ENCODE measurements at regions not wholly inside any gene's neighbourhood (a gene's known extent, or its start where the extent isn't known, plus 50 kb on each side); places are given as distances from the start of the nearest gene placed in this dataset.
A peak's percentile ranks its signal among the peaks of the same experiment; 100 is the strongest.

DNA sequence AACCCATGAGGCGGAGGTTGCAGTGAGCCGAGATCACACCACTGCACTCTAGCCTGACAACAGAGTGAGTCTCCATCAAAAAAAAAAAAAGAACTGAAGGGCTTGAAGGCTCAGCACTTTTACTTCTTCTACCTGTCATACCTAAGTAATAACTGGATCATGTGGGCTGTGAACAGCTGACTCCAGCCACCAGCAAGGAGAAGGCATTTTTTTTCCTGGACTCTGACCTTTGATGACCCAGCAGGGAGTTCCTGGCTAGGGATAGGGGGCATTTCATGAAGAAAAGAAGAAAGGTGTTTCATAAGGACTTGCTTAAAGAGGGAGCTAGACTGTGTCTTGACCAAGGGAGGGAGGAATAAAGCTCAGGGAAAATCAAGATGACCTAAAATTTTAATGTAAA lies 266.0 kb downstream of the ZNF621 start:
- Histone ChIP-seq H3K9me3 (no peaks in the 10 kb centered on the region), H3K4me1 (no peaks in the 10 kb centered on the region), H3K27me3 (no peaks in the 10 kb centered on the region), H3K4me3 (no peak overlapping the region), H3K27ac (no peak overlapping the region), H3K36me3 (no peaks in the 10 kb centered on the region)
- TF ChIP-seq, protein P1, sequence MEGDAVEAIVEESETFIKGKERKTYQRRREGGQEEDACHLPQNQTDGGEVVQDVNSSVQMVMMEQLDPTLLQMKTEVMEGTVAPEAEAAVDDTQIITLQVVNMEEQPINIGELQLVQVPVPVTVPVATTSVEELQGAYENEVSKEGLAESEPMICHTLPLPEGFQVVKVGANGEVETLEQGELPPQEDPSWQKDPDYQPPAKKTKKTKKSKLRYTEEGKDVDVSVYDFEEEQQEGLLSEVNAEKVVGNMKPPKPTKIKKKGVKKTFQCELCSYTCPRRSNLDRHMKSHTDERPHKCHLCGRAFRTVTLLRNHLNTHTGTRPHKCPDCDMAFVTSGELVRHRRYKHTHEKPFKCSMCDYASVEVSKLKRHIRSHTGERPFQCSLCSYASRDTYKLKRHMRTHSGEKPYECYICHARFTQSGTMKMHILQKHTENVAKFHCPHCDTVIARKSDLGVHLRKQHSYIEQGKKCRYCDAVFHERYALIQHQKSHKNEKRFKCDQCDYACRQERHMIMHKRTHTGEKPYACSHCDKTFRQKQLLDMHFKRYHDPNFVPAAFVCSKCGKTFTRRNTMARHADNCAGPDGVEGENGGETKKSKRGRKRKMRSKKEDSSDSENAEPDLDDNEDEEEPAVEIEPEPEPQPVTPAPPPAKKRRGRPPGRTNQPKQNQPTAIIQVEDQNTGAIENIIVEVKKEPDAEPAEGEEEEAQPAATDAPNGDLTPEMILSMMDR (IDR thresholded peaks at IDR 0.05) = no peak
- no peak for DNase-seq (ENCODE audit: low spot score)

DNA sequence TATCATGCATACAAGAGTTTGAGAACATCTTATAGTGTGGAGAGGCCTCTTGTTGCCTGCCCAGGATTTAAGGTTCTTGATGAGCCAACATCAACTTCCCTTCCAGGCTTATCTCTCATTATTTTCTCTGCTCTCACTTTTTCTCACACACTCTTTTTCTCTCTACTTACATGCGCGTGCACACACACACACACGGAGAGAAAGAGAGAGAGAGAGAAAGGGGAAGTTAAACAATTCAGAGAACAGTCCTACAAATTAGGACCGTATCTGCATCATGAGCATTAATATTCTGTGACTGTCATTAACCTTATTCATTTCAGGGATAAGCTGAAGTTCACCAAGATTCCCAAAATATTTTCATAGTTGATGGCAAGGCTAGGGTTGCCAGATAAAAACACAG lies 269.0 kb downstream of the ZNF621 start:
- Histone ChIP-seq H3K9me3 (no peaks in the 10 kb centered on the region), H3K27me3 (no peaks in the 10 kb centered on the region), H3K36me3 (no peaks in the 10 kb centered on the region), H3K27ac (no peak overlapping the region), H3K4me3 (no peak overlapping the region), H3K4me1 (no peaks in the 10 kb centered on the region)
- DNase-seq (ENCODE audit: low spot score) = no peak
- TF ChIP-seq, protein P1 (IDR thresholded peaks at IDR 0.05) = no peak

DNA sequence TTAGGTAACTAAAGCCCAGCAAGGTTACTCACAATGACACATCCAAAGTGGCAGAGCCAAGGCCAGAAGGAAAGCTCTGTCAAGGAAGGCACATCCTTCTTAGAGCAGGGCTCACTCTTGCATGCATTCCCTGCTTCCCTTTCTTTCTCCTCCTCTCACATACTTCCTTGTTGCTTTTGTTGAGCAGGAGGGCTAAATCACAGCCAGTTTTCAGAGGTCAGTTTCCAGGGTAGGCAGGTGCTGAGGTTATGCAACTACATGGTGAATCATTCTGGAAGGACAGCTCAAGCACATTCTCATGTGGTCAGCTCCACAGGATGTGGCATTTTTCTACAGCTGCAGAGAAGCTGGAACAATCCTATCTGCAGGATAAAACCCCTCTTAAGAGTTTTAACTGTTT lies 275.6 kb downstream of the ZNF621 start:
- Histone ChIP-seq H3K27me3 (no peaks in the 10 kb centered on the region), H3K4me1 (no peaks in the 10 kb centered on the region), H3K9me3 (no peaks in the 10 kb centered on the region), H3K36me3 (no peaks in the 10 kb centered on the region), H3K27ac (no peak overlapping the region), H3K4me3 (no peak overlapping the region)
- TF ChIP-seq, protein P1 (IDR thresholded peaks at IDR 0.05) = no peak
- DNase-seq (ENCODE audit: low spot score) = peak; percentile 59

DNA sequence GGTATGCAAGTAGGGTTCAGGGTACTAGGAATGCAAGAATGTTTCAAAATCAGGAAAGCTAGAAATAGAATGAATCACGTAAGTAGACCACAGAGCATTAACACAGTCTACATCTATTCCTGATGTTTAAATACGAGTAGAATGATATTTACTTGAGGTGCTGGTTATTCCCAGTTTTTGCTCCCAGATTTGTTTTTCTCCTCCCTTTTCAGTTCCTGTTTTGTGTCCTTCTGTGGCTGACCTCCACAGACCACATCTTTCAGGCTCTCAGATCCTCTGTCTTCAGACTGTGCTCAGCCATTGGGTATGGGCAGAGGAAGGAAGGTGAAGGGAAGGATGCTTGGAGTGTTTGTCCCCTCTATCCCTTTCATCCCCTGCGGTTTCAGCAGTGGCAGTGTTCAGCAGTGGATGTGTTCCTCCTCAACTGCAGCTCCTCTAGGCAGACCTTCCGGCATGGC lies 276.6 kb downstream of the ZNF621 start:
- Histone ChIP-seq H3K36me3 (no peaks in the 10 kb centered on the region), H3K9me3 (no peaks in the 10 kb centered on the region), H3K27ac (no peak overlapping the region), H3K27me3 (no peaks in the 10 kb centered on the region), H3K4me3 (no peak overlapping the region), H3K4me1 (no peaks in the 10 kb centered on the region)
- TF ChIP-seq, protein P1 (IDR thresholded peaks at IDR 0.05) = no peak
- DNase-seq (ENCODE audit: low spot score) = no peak

DNA sequence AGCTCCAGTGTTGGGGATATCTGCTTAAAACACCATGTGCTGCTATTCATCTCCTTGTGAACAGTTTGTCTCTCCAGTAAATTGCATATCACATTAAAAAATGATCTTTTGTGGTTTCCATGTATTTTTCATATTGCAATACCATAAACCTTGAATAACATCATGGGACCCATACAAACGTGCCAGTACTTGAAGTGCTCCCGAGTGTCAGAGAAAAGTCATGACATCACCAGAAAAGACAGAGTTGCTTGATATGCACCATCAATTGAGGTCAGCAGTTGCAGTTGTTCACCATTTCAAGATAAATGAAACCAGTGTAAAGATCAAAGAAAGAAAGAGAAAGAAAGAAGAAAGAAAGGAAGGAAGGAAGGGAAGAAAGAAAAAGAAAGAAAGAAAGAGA lies 278.6 kb downstream of the ZNF621 start:
- DNase-seq (ENCODE audit: low spot score) = no peak
- Histone ChIP-seq H3K27me3 (no peaks in the 10 kb centered on the region), H3K4me1 (no peaks in the 10 kb centered on the region), H3K4me3 (no peak overlapping the region), H3K27ac (no peak overlapping the region), H3K36me3 (no peaks in the 10 kb centered on the region), H3K9me3 (no peaks in the 10 kb centered on the region)
- TF ChIP-seq, protein P1 (IDR thresholded peaks at IDR 0.05) = no peak

DNA sequence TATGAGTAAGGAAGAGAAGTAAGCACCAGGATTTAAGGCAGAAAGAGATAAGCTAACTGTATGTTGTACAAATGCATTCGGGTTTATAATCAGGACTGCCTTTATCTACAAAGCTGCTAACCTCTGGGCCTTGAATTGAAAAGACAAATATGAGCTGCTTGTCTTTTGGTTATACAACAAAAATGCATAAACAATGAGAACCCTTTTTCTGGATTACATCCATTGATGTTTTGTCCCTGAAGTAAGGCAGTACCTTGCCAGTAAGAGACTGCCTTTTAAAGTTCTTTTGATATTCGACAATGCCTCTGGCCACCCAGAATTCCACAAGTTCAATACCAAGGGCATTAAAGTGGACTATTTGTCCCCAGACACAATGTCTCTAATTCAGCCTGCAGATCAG lies 280.7 kb downstream of the ZNF621 start:
- H3K27me3 ChIP-seq = no peaks in the 10 kb centered on the region
- DNase-seq (ENCODE audit: low spot score) = no peak
- peaks cover 0 to 16% of the 10 kb centered on the region in 2 donors for H3K9me3 ChIP-seq
- no peak overlapping the region for H3K4me3 ChIP-seq
- no peaks in the 10 kb centered on the region for H3K4me1 ChIP-seq
- H3K36me3 ChIP-seq = no peaks in the 10 kb centered on the region
- no peak overlapping the region for H3K27ac ChIP-seq
- TF ChIP-seq, protein P1 (IDR thresholded peaks at IDR 0.05) = no peak

Data from right atrium auricular region (tissue), 2 donors.